ENCODE measurements at regions not wholly inside any gene's neighbourhood (a gene's known extent, or its start where the extent isn't known, plus 50 kb on each side); places are given as distances from the start of the nearest gene placed in this dataset.

DNA sequence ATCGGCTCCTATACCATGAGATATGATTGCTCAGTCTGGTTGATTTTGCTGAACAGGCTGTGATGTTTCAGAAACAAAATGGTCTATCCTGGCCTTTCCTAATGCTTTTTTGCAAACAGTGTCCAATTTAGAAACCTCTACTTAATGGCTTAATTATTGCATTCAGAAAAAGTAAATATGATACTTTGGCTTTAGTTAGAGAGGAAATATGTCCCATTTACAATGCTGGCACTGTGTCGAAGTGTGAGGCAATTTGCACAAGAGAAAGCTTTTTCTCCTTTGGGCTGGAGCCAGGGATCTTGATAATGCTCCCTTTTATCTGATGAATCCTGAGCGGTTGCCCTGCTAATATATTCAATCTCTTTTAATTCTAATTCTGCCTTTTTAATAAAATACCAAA, 418.9 kb downstream of the EPHA4 start:
- TF ChIP-seq, protein P1, sequence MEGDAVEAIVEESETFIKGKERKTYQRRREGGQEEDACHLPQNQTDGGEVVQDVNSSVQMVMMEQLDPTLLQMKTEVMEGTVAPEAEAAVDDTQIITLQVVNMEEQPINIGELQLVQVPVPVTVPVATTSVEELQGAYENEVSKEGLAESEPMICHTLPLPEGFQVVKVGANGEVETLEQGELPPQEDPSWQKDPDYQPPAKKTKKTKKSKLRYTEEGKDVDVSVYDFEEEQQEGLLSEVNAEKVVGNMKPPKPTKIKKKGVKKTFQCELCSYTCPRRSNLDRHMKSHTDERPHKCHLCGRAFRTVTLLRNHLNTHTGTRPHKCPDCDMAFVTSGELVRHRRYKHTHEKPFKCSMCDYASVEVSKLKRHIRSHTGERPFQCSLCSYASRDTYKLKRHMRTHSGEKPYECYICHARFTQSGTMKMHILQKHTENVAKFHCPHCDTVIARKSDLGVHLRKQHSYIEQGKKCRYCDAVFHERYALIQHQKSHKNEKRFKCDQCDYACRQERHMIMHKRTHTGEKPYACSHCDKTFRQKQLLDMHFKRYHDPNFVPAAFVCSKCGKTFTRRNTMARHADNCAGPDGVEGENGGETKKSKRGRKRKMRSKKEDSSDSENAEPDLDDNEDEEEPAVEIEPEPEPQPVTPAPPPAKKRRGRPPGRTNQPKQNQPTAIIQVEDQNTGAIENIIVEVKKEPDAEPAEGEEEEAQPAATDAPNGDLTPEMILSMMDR (IDR thresholded peaks at IDR 0.05 in 4 of 5, conservative IDR thresholded peaks at IDR 0.05 in 1 of 5): no peak
- no peak for TF ChIP-seq POLR2A (IDR thresholded peaks at IDR 0.05)

All from gastrocnemius medialis (tissue), 4 donors.